ENCODE measurements at regions not wholly inside any gene's neighbourhood (a gene's known extent, or its start where the extent isn't known, plus 50 kb on each side); places are given as distances from the start of the nearest gene placed in this dataset.
A peak's percentile ranks its signal among the peaks of the same experiment; 100 is the strongest.

DNA sequence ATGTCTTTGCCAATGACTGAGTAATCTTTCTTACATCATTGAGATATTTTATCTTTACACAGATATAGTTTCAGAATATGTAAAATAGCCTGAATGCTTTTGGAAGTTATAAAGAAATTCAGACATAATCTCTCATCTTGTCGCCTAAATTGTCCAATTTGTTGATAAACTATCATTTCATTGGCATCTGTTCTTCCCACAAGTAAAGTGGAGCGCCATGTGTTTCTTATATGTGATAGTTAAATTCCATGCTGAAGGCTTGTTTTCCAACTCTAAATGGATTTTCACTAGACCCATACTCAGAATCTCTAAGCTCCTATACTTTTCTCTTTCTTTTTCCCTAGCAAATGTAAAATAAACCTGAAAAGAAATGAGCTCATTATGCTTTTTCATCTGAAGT is 640.1 kb upstream of the MBL2 start:
- Histone ChIP-seq H3K4me3 (no peak overlapping the region), H3K9me3 (no peaks in the 10 kb centered on the region), H3K27ac (no peak overlapping the region), H3K27me3 (no peaks in the 10 kb centered on the region), H3K4me1 (no peaks in the 10 kb centered on the region), H3K36me3 (no peaks in the 10 kb centered on the region)
- no peak for ATAC-seq (ENCODE audit: low FRiP score in 2 of 2)
- DNase-seq, result no peak
- 86% methylated on average over 2 of the region's 2 CpGs for WGBS, 2 donors
- TF ChIP-seq EP300 (IDR thresholded peaks at IDR 0.05) (no peak), POLR2A (IDR thresholded peaks at IDR 0.05) (no peak), CTCF (IDR thresholded peaks at IDR 0.05) (no peak), POLR2AphosphoS5 (IDR thresholded peaks at IDR 0.05) (no peak)

DNA sequence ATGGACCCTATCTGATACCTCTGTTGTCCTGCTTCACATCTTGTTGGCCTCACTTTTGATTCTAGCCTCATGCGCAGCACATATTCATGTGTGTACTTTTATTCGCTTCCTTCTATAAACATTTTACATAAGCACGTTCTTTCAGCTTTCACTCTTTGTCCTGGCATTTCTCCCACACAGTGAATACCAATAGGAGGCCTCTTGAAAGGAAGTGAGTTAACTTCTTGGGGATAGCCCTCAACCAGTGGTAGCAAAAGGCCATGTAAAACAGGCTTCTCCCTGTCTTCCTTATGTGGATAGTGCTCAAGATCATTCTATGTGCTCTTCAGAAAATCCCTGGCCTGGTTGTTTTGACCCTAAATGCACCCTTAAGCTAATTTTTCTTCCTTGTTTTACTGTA is 633.9 kb upstream of the MBL2 start:
- Histone ChIP-seq H3K36me3 (no peaks in the 10 kb centered on the region), H3K27me3 (no peaks in the 10 kb centered on the region), H3K27ac (no peak overlapping the region), H3K4me3 (no peak overlapping the region), H3K9me3 (no peaks in the 10 kb centered on the region), H3K4me1 (peaks cover 0 to 4% (median 0%) of the 10 kb centered on the region in 4 donors)
- DNase-seq (no peak), ATAC-seq (ENCODE audit: low FRiP score in 2 of 2) (no peak)
- WGBS, 2 donors, result 35 to 39% methylated on average over 3 of the region's 3 CpGs
- TF ChIP-seq EP300 (IDR thresholded peaks at IDR 0.05) (no peak), POLR2A (IDR thresholded peaks at IDR 0.05) (no peak), POLR2AphosphoS5 (IDR thresholded peaks at IDR 0.05) (no peak), CTCF (IDR thresholded peaks at IDR 0.05) (no peak)

DNA sequence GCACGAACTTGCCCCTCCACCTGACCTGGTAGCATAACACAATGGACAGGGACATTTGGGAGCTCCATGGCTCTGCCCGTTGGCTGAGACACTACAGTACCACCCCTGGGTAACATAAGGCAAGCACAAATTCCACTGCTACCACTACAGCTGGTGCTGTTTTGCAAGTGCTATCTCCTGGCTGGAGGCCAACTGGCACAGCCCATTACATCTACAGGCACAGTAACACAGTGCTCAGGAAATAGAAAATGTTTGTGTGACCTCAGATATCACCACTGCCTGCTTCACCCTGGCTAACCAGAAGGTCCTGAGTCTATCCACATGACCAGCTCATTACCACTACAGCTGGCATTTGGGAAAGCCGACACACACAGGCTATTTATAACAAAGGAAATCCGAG is 631.1 kb upstream of the MBL2 start:
- no peaks in the 10 kb centered on the region for H3K27me3 ChIP-seq
- no peak for TF ChIP-seq EP300 (IDR thresholded peaks at IDR 0.05)
- H3K4me3 ChIP-seq, result no peak overlapping the region
- H3K4me1 ChIP-seq, result peaks cover 0 to 4% (median 0%) of the 10 kb centered on the region in 4 donors
- DNase-seq, result peak in 1 of 2 donors; percentile 30
- no peaks in the 10 kb centered on the region for H3K36me3 ChIP-seq
- 20 to 32% methylated on average over 4 of the region's 4 CpGs for WGBS, 2 donors
- H3K27ac ChIP-seq, result no peak overlapping the region
- peak; percentile 26 to 34 for ATAC-seq (ENCODE audit: low FRiP score in 2 of 2)
- H3K9me3 ChIP-seq, result no peaks in the 10 kb centered on the region

- WGBS, 2 donors, result 77 to 81% methylated on average over 3 of the region's 3 CpGs
- Histone ChIP-seq H3K27ac (no peak overlapping the region), H3K27me3 (no peaks in the 10 kb centered on the region), H3K4me3 (no peak overlapping the region), H3K9me3 (no peaks in the 10 kb centered on the region), H3K4me1 (peaks cover 0 to 4% (median 0%) of the 10 kb centered on the region in 4 donors), H3K36me3 (no peaks in the 10 kb centered on the region)
- DNase-seq (no peak), ATAC-seq (ENCODE audit: low FRiP score in 2 of 2) (no peak)
- no peak for TF ChIP-seq POLR2AphosphoS5 (IDR thresholded peaks at IDR 0.05)
- TF ChIP-seq POLR2A (IDR thresholded peaks at IDR 0.05), result no peak
- no peak for TF ChIP-seq CTCF (IDR thresholded peaks at IDR 0.05)
- TF ChIP-seq EP300 (IDR thresholded peaks at IDR 0.05), result no peak
Measured at GRCh38 chr10:53402594-53402993, 630.0 kb upstream of the MBL2 start.

GRCh38 chr10:53401536-53401935 is 629.0 kb upstream of the MBL2 start:
- H3K27me3 ChIP-seq, result no peaks in the 10 kb centered on the region

More at GRCh38 chr10:53401536-53401935, 629.0 kb upstream of the MBL2 start:
- no peaks in the 10 kb centered on the region for H3K36me3 ChIP-seq
- DNase-seq (no peak), ATAC-seq (ENCODE audit: low FRiP score in 2 of 2) (no peak)
- H3K4me1 ChIP-seq, result peaks cover 0 to 4% (median 0%) of the 10 kb centered on the region in 4 donors
- TF ChIP-seq CTCF (IDR thresholded peaks at IDR 0.05) (no peak), POLR2A (IDR thresholded peaks at IDR 0.05) (no peak), POLR2AphosphoS5 (IDR thresholded peaks at IDR 0.05) (no peak), EP300 (IDR thresholded peaks at IDR 0.05) (no peak)
- no peak overlapping the region for H3K27ac ChIP-seq
- H3K4me3 ChIP-seq, result no peak overlapping the region
- H3K9me3 ChIP-seq, result no peaks in the 10 kb centered on the region
